NCI-H2029 (cell line): ENCODE measurements at regions not wholly inside any gene's neighbourhood (a gene's known extent, or its start where the extent isn't known, plus 50 kb on each side); places are given as distances from the start of the nearest gene placed in this dataset.
"Not testable (repeated sequence)": the region's sequence is repeated elsewhere in the genome, so short reads cannot be mapped to it uniquely, and the experiment has no call there.

Source experiments
- DNase-seq: peaks from one replicate; lab custom pipeline; 2025; lab: John Stamatoyannopoulos, UW

- DNase-seq = no peak
Measured at GRCh38 chr2:193462411-193462810, 1267.7 kb upstream of the TMEFF2 start.

GRCh38 chr2:193461431-193461934 lies 1266.8 kb upstream of the TMEFF2 start:
- DNase-seq = no peak

- no peak for DNase-seq
Measured at GRCh38 chr2:193446967-193447366, 1252.2 kb upstream of the TMEFF2 start.

GRCh38 chr2:193442293-193442692 lies 1247.6 kb upstream of the TMEFF2 start:
- no peak for DNase-seq

GRCh38 chr2:193428336-193428818 lies 1233.6 kb upstream of the TMEFF2 start:
- no peak for DNase-seq

- not testable (repeated sequence) for DNase-seq
Measured at GRCh38 chr2:193412368-193412767, 1217.6 kb upstream of the TMEFF2 start.

GRCh38 chr2:193409951-193410350 lies 1215.2 kb upstream of the TMEFF2 start:
- no peak for DNase-seq

- DNase-seq = no peak
Measured at GRCh38 chr2:193382583-193382982, 1187.8 kb upstream of the TMEFF2 start.

GRCh38 chr2:193377789-193378188 lies 1183.1 kb upstream of the TMEFF2 start:
- DNase-seq = no peak

- no peak for DNase-seq
Measured at GRCh38 chr2:193373120-193373519, 1178.4 kb upstream of the TMEFF2 start.

GRCh38 chr2:193371200-193371599 lies 1176.5 kb upstream of the TMEFF2 start:
- DNase-seq = no peak

GRCh38 chr2:193368615-193369014 lies 1173.9 kb upstream of the TMEFF2 start:
- no peak for DNase-seq

GRCh38 chr2:193357508-193357907 lies 1162.8 kb upstream of the TMEFF2 start:
- no peak for DNase-seq

- not testable (repeated sequence) for DNase-seq
Measured at GRCh38 chr2:193352665-193353242, 1158.0 kb upstream of the TMEFF2 start.

- DNase-seq = no peak
Measured at GRCh38 chr2:193350509-193350908, 1155.8 kb upstream of the TMEFF2 start.

GRCh38 chr2:193349642-193350041 lies 1154.9 kb upstream of the TMEFF2 start:
- no peak for DNase-seq

GRCh38 chr2:193348055-193348454 lies 1153.3 kb upstream of the TMEFF2 start:
- no peak for DNase-seq

GRCh38 chr2:193336781-193337180 lies 1142.0 kb upstream of the TMEFF2 start:
- no peak for DNase-seq

- DNase-seq = no peak
Measured at GRCh38 chr2:193334401-193334800, 1139.7 kb upstream of the TMEFF2 start.

- no peak for DNase-seq
Measured at GRCh38 chr2:193333539-193333938, 1138.8 kb upstream of the TMEFF2 start.

GRCh38 chr2:193332941-193333340 lies 1138.2 kb upstream of the TMEFF2 start:
- DNase-seq = no peak

GRCh38 chr2:193331676-193332075 lies 1136.9 kb upstream of the TMEFF2 start:
- DNase-seq = no peak

GRCh38 chr2:193326296-193326695 lies 1131.6 kb upstream of the TMEFF2 start:
- no peak for DNase-seq

GRCh38 chr2:193315428-193316091 lies 1120.8 kb upstream of the TMEFF2 start:
- no peak for DNase-seq
